ENCODE measurements at regions not wholly inside any gene's neighbourhood (a gene's known extent, or its start where the extent isn't known, plus 50 kb on each side); places are given as distances from the start of the nearest gene placed in this dataset.

GRCh38 chr11:19400296-19400695 is 159.6 kb upstream of the E2F8 start:
- Histone ChIP-seq H3K27me3 (replicated peaks; ENCODE audit: control insufficient read depth, insufficient read depth, low read length) (no peaks in the 10 kb centered on the region), H3K4me3 (replicated peaks; ENCODE audit: low read depth, low read length) (no peak overlapping the region), H3K36me3 (ENCODE audit: control insufficient read depth, insufficient read depth, low read length) (no peaks in the 10 kb centered on the region)
- no peak for TF ChIP-seq CTCF (IDR thresholded peaks at IDR 0.05; ENCODE audit: insufficient read depth, low read length, poor library complexity, severe bottlenecking)
- no peak for DNase-seq (ENCODE audit: extremely low read depth, insufficient read length)

DNA sequence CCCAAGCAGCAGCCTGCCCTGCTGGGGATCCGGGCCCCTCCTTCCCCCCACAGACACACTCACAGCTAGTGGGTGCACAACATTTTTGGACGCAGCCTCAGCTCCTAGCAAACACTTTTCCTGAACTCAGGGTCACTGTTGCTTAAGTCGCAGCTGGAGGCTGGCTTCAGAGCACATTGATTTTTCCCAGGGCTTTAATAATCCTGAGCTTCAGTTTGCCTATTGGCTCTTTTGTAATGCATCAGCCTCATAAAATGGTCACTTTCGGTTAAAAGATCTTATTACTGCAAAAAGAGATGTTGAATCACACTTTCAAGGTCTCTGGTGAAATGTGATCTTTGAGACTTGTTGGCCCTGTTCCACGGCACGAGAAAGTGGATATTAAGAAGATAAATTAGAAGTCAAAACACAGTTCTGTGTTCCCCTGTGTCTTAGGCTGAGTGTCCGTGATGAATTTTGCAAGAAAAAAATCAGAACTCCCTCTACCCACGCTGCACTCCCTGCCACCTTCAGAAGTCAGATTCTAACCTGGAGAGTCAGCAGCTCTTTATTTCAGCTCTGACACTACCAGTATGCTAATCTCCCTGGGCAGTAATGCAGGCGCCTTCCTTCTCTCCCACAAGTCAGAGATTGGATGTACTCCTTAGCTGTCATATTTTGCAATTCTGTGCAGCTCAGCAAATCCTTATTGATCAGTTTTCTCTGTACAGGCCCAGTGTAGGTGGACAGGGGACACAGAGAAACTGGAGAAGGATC is 158.2 kb upstream of the E2F8 start:
- no peaks in the 10 kb centered on the region for H3K36me3 ChIP-seq (ENCODE audit: control insufficient read depth, insufficient read depth, low read length)
- H3K27me3 ChIP-seq (replicated peaks; ENCODE audit: control insufficient read depth, insufficient read depth, low read length), result no peaks in the 10 kb centered on the region
- H3K4me3 ChIP-seq (replicated peaks; ENCODE audit: low read depth, low read length), result no peak overlapping the region
- no peak for DNase-seq (ENCODE audit: extremely low read depth, insufficient read length)
- no peak for TF ChIP-seq CTCF (IDR thresholded peaks at IDR 0.05; ENCODE audit: insufficient read depth, low read length, poor library complexity, severe bottlenecking)

GRCh38 chr11:19398273-19398672 is 157.5 kb upstream of the E2F8 start:
- H3K36me3 ChIP-seq (ENCODE audit: control insufficient read depth, insufficient read depth, low read length), result no peaks in the 10 kb centered on the region
- no peak for DNase-seq (ENCODE audit: extremely low read depth, insufficient read length)
- TF ChIP-seq CTCF (IDR thresholded peaks at IDR 0.05; ENCODE audit: insufficient read depth, low read length, poor library complexity, severe bottlenecking), result no peak

GRCh38 chr11:19395050-19395449 is 154.3 kb upstream of the E2F8 start:
- DNase-seq (ENCODE audit: extremely low read depth, insufficient read length), result no peak
- Histone ChIP-seq H3K27me3 (replicated peaks; ENCODE audit: control insufficient read depth, insufficient read depth, low read length) (no peaks in the 10 kb centered on the region), H3K4me3 (replicated peaks; ENCODE audit: low read depth, low read length) (no peak overlapping the region), H3K36me3 (ENCODE audit: control insufficient read depth, insufficient read depth, low read length) (no peaks in the 10 kb centered on the region)
- no peak for TF ChIP-seq CTCF (IDR thresholded peaks at IDR 0.05; ENCODE audit: insufficient read depth, low read length, poor library complexity, severe bottlenecking)

More at GRCh38 chr11:19398273-19398672, 157.5 kb upstream of the E2F8 start:
- Histone ChIP-seq H3K27me3 (replicated peaks; ENCODE audit: control insufficient read depth, insufficient read depth, low read length) (no peaks in the 10 kb centered on the region), H3K4me3 (replicated peaks; ENCODE audit: low read depth, low read length) (no peak overlapping the region)

- TF ChIP-seq CTCF (IDR thresholded peaks at IDR 0.05; ENCODE audit: insufficient read depth, low read length, poor library complexity, severe bottlenecking), result no peak
- Histone ChIP-seq H3K36me3 (ENCODE audit: control insufficient read depth, insufficient read depth, low read length) (no peaks in the 10 kb centered on the region), H3K27me3 (replicated peaks; ENCODE audit: control insufficient read depth, insufficient read depth, low read length) (no peaks in the 10 kb centered on the region), H3K4me3 (replicated peaks; ENCODE audit: low read depth, low read length) (no peak overlapping the region)
- DNase-seq (ENCODE audit: extremely low read depth, insufficient read length), result peak; percentile 47
These were observed 153.8 kb upstream of the E2F8 start for GRCh38 chr11:19394525-19395016.
